Parathyroid adenoma (tissue), 2 donors: ENCODE measurements at regions not wholly inside any gene's neighbourhood (a gene's known extent, or its start where the extent isn't known, plus 50 kb on each side); places are given as distances from the start of the nearest gene placed in this dataset.

Experiments
- H2AFZ ChIP-seq: fragments of 300-600 bp; sonication (generic); one replicate; pipeline ENCODE4 v1.7.0; 2017; ENCODE audit warnings: antibody characterized with exemption, mild to moderate bottlenecking
- H3K27ac ChIP-seq: fragments of 300-600 bp; sonication (generic); one replicate; pipeline ENCODE4 v1.7.0; 2017
- H3K27me3 ChIP-seq: fragments of 300-600 bp; sonication (generic); one replicate; pipeline ENCODE4 v1.7.0; 2017; ENCODE audit warnings: low read length; ENCODE audit not compliant: control insufficient read depth, insufficient read depth
- H3K36me3 ChIP-seq: fragments of 300-600 bp; sonication (generic); one replicate; pipeline ENCODE4 v1.7.0; 2017; ENCODE audit warnings: low read length; ENCODE audit not compliant: control insufficient read depth, insufficient read depth
- H3K4me1 ChIP-seq: fragments of 300-600 bp; sonication (generic); one replicate; pipeline ENCODE4 v1.7.0; 2017; ENCODE audit warnings: control low read depth
- H3K4me2 ChIP-seq: fragments of 300-600 bp; sonication (generic); one replicate; pipeline ENCODE4 v1.7.0; 2017; ENCODE audit warnings: low read length
- H3K4me3 ChIP-seq: fragments of 300-600 bp; sonication (generic); one replicate; pipeline ENCODE4 v1.7.0; 2017; ENCODE audit warnings: low read depth, low read length
- H3K79me2 ChIP-seq: fragments of 300-600 bp; sonication (generic); one replicate; pipeline ENCODE4 v1.7.0; 2017; ENCODE audit warnings: control low read depth
- H3K9ac ChIP-seq: fragments of 300-600 bp; sonication (generic); one replicate; pipeline ENCODE4 v1.7.0; 2017; ENCODE audit warnings: mild to moderate bottlenecking
- H3K9me3 ChIP-seq: fragments of 300-600 bp; sonication (generic); one replicate; pipeline ENCODE4 v1.7.0; 2017; ENCODE audit warnings: low read length; ENCODE audit not compliant: control insufficient read depth
- TF ChIP-seq, protein P1 (sequence below): fragments of 300-600 bp; sonication (generic); IDR thresholded peaks from one replicate; pipeline ENCODE4 v1.7.0; 2017; ENCODE audit warnings: antibody characterized with exemption, mild to moderate bottlenecking
- donor health status: primary hyperparathyroidism.

DNA sequence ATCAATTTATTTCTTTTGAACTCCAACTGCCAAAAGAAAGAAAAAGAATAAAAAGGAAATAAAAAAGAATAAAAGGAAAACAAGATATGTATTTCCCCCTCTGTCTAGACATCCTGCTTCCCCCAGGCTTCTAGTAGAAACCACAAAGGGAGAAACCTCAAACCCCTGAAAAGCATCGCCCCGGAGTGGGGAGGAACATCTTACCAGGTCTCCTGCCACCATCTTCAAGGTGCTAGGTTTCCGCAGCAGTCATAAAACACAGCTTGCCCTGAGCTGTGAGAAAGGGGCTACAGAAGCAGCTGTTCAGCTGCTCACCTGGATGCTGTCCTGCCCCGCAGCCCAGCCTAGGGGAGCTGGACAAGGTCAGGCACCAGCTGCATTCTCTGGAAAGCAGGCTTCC lies 487.7 kb downstream of the GADD45G start:
- Histone ChIP-seq H3K27ac (no peak overlapping the region), H3K27me3 (no peaks in the 10 kb centered on the region), H3K4me2 (no peak overlapping the region), H3K36me3 (no peaks in the 10 kb centered on the region), H3K9ac (no peak overlapping the region), H3K4me3 (no peak overlapping the region), H3K4me1 (peaks cover under 1% of the 10 kb centered on the region), H2AFZ (no peak overlapping the region), H3K79me2 (no peaks in the 10 kb centered on the region), H3K9me3 (no peaks in the 10 kb centered on the region)
- TF ChIP-seq, protein P1, sequence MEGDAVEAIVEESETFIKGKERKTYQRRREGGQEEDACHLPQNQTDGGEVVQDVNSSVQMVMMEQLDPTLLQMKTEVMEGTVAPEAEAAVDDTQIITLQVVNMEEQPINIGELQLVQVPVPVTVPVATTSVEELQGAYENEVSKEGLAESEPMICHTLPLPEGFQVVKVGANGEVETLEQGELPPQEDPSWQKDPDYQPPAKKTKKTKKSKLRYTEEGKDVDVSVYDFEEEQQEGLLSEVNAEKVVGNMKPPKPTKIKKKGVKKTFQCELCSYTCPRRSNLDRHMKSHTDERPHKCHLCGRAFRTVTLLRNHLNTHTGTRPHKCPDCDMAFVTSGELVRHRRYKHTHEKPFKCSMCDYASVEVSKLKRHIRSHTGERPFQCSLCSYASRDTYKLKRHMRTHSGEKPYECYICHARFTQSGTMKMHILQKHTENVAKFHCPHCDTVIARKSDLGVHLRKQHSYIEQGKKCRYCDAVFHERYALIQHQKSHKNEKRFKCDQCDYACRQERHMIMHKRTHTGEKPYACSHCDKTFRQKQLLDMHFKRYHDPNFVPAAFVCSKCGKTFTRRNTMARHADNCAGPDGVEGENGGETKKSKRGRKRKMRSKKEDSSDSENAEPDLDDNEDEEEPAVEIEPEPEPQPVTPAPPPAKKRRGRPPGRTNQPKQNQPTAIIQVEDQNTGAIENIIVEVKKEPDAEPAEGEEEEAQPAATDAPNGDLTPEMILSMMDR: no peak

DNA sequence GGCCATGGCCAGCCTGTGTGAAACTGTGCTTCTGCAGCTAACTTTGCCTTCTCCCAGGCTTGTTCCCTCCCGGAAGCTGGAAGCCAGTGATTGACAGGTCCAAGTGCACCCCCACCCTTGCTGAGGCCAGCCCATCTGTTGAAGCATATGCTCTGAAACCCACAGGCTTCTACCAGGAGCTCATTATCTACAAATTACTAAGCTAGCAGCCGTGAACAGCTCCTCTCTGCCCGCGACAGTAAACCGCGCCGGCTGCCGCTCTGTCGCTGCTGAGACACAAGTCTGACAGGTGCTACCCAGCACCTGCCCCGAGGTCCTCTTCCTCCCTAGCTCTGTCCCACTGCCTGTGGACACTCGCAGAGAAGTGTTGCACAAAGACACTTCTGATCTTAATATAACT lies 490.9 kb downstream of the GADD45G start:
- TF ChIP-seq, protein P1: no peak
- Histone ChIP-seq H3K9me3 (no peaks in the 10 kb centered on the region), H3K4me1 (peaks cover 10% of the 10 kb centered on the region), H3K36me3 (no peaks in the 10 kb centered on the region), H3K4me2 (peak overlapping the region; percentile 14), H3K27ac (no peak overlapping the region), H3K4me3 (no peak overlapping the region), H3K79me2 (no peaks in the 10 kb centered on the region), H3K9ac (no peak overlapping the region), H3K27me3 (no peaks in the 10 kb centered on the region), H2AFZ (no peak overlapping the region)

DNA sequence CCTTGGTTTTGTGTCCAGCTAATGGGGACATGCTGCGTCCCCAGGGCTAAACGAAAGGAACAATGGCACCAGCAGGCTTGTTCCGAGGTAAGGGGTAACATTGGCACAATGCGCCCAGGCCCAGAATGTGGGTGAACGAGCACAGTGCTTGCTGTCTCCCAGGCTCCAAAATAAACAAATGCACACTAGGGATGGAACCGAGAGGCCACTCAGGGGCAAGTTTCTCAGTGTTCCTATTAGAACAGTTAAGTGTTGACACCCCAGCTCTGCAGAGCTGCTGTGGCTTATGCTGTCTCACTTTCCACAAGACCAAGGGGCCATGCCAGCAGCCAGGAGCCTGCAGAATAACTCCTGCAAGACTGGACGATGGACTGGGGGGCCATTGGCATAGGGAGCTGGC lies 492.4 kb downstream of the GADD45G start:
- no peaks in the 10 kb centered on the region for H3K79me2 ChIP-seq
- H3K9ac ChIP-seq: no peak overlapping the region
- TF ChIP-seq, protein P1: no peak
- H3K4me2 ChIP-seq: no peak overlapping the region
- H3K9me3 ChIP-seq: no peaks in the 10 kb centered on the region
- no peak overlapping the region for H2AFZ ChIP-seq
- no peak overlapping the region for H3K4me3 ChIP-seq
- no peak overlapping the region for H3K27ac ChIP-seq
- H3K36me3 ChIP-seq: no peaks in the 10 kb centered on the region
- H3K4me1 ChIP-seq: peaks cover 10% of the 10 kb centered on the region
- no peaks in the 10 kb centered on the region for H3K27me3 ChIP-seq

DNA sequence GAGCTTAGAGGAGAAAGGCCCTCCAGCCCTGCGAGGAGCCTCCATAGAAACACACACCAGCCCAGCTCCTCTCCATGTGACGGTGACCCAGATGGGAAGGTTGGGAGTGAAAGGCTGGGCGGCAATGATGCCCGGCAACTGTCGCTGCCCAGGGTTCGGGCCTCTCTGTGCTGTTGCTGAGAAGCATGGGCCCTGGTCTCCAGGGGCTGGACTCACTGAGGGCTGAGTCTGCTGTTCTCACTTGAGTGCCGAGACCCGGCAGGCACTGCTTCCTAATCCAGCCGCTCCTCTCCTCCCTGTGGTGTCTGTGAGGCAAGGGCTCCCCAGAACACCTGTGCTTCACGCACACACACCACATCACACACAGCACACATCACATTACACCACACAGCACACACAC lies 493.6 kb downstream of the GADD45G start:
- Histone ChIP-seq H3K4me1 (peaks cover 10% of the 10 kb centered on the region), H3K4me3 (no peak overlapping the region), H3K27me3 (no peaks in the 10 kb centered on the region), H3K79me2 (no peaks in the 10 kb centered on the region), H3K9me3 (no peaks in the 10 kb centered on the region), H3K4me2 (peak overlapping the region; percentile 32), H3K27ac (no peak overlapping the region), H2AFZ (peak overlapping the region; percentile 22), H3K9ac (no peak overlapping the region), H3K36me3 (no peaks in the 10 kb centered on the region)
- TF ChIP-seq, protein P1: no peak

DNA sequence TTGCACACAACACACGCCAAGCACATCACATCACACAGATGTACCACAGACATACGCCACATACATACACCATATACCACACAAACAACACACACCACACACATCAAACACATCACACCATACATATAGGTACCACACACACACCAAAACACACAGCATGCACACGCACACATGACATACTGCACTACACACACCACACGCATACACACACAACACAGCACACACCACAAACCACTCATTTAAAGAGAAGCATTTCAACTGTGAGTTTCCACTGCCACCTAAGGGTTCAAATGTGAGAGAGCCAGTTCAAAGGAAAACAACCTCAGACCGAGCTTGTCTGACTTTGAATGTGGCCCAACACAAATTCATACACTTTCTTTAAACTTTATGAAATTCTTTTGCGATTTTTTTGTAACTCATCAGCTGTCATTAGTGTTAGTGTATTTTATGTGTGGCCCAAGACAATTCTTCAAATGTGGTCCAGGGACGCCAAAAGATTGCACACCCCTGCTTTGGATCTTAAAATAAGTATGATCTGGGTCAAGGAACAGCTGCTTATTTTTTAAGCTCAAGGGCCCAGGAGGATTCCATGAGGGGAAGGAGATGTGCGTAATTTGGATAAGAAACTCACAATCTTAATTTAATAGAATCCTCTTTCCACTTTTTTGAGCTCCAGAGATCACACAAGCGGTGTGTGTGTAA lies 494.6 kb downstream of the GADD45G start:
- H3K4me3 ChIP-seq: no peak overlapping the region
- H3K9me3 ChIP-seq: no peaks in the 10 kb centered on the region
- H3K79me2 ChIP-seq: no peaks in the 10 kb centered on the region
- no peaks in the 10 kb centered on the region for H3K27me3 ChIP-seq
- TF ChIP-seq, protein P1: peak; percentile 41
- H3K36me3 ChIP-seq: no peaks in the 10 kb centered on the region
- peak overlapping the region; percentile 28 for H3K4me2 ChIP-seq
- no peak overlapping the region for H3K27ac ChIP-seq
- H3K4me1 ChIP-seq: peaks cover 10% of the 10 kb centered on the region
- H3K9ac ChIP-seq: no peak overlapping the region
- H2AFZ ChIP-seq: no peak overlapping the region
